Stomach (tissue), 4 donors: ENCODE measurements at regions not wholly inside any gene's neighbourhood (a gene's known extent, or its start where the extent isn't known, plus 50 kb on each side); places are given as distances from the start of the nearest gene placed in this dataset.

Source experiments
- EP300 ChIP-seq: sonication (generic); formaldehyde crosslinking; IDR thresholded peaks from one replicate; pipeline ENCODE4 v1.6.1; 2017; ENCODE audit warnings: antibody characterized with exemption
- POLR2A ChIP-seq, 4 donors: fragments of 450-650 bp; IDR thresholded peaks; one replicate each; pipeline ENCODE4 v1.6.1; 2016; ENCODE audit warnings: antibody characterized with exemption in 4 of 4, control low read depth in 2 of 4, mild to moderate bottlenecking in 1 of 4, moderate library complexity in 1 of 4
- POLR2AphosphoS5 ChIP-seq, 3 donors: sonication (generic); formaldehyde crosslinking; IDR thresholded peaks; one replicate each; pipeline ENCODE4 v1.6.1; 2016; ENCODE audit warnings: antibody characterized with exemption in 3 of 3
- TF ChIP-seq, protein P1 (sequence below), 7 experiments: fragments of 450-650 bp in 4 of 7; fragments of 200-600 bp in 3 of 7; sonication (generic) in 3 of 7; IDR thresholded peaks; one replicate each; pipeline ENCODE4 v1.5.1; 2016 to 2019; ENCODE audit warnings: antibody characterized with exemption in 7 of 7, control low read depth in 2 of 7, mild to moderate bottlenecking in 1 of 7

DNA sequence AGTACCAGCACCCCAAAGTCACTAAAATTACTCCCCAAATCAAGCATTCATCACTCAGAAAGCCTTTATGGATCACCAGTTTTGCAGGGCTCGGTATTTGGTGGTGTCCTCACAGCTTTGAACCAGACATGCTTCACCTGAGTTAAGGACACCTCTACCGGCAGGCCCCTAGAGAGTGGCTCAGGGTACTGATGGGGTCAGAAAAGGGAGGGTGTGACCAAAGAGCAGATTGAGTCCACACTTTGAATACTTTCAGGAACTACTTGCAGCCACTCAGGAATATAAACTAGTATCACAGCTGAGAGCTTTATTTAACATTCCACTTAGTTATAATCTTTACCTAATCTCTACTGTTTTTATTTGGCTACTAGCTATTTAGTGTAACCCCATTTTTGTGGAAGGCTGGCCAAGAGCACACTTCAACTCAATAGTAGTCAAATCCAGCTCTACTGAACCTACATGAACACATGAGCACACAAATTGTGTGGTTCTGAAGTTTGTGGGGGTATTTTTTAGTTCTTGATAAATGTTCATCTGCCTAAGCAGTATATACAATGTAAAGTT lies 109.6 kb upstream of the SPRY1 start:
- TF ChIP-seq, protein P1, sequence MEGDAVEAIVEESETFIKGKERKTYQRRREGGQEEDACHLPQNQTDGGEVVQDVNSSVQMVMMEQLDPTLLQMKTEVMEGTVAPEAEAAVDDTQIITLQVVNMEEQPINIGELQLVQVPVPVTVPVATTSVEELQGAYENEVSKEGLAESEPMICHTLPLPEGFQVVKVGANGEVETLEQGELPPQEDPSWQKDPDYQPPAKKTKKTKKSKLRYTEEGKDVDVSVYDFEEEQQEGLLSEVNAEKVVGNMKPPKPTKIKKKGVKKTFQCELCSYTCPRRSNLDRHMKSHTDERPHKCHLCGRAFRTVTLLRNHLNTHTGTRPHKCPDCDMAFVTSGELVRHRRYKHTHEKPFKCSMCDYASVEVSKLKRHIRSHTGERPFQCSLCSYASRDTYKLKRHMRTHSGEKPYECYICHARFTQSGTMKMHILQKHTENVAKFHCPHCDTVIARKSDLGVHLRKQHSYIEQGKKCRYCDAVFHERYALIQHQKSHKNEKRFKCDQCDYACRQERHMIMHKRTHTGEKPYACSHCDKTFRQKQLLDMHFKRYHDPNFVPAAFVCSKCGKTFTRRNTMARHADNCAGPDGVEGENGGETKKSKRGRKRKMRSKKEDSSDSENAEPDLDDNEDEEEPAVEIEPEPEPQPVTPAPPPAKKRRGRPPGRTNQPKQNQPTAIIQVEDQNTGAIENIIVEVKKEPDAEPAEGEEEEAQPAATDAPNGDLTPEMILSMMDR (IDR thresholded peaks at IDR 0.05): no peak
- TF ChIP-seq POLR2AphosphoS5 (IDR thresholded peaks at IDR 0.05) (no peak), POLR2A (IDR thresholded peaks at IDR 0.05) (no peak), EP300 (no peak)
